ENCODE measurements at regions not wholly inside any gene's neighbourhood (a gene's known extent, or its start where the extent isn't known, plus 50 kb on each side); places are given as distances from the start of the nearest gene placed in this dataset.
A peak's percentile ranks its signal among the peaks of the same experiment; 100 is the strongest.

GRCh38 chr1:96020378-96020777 is 701.2 kb upstream of the PTBP2 start:
- no peaks in the 10 kb centered on the region for H3K27me3 ChIP-seq
- intact Hi-C loops (cut with DNase I): no loop called here
- H3K9me3 ChIP-seq: no peaks in the 10 kb centered on the region
- H3K4me3 ChIP-seq: no peak overlapping the region
- no peak overlapping the region for H3K27ac ChIP-seq
- no peak for DNase-seq (ENCODE audit: low spot score in 2 of 2)
- H3K4me1 ChIP-seq: no peaks in the 10 kb centered on the region
- H3K36me3 ChIP-seq: no peaks in the 10 kb centered on the region
- TF ChIP-seq CTCF (IDR thresholded peaks at IDR 0.05): no peak

GRCh38 chr1:96025062-96025461 is 696.5 kb upstream of the PTBP2 start:
- no peak for TF ChIP-seq CTCF (IDR thresholded peaks at IDR 0.05)
- intact Hi-C loops (cut with DNase I): no loop called here
- Histone ChIP-seq H3K27ac (no peak overlapping the region), H3K9me3 (no peaks in the 10 kb centered on the region), H3K36me3 (no peaks in the 10 kb centered on the region), H3K4me3 (no peak overlapping the region), H3K27me3 (no peaks in the 10 kb centered on the region), H3K4me1 (no peaks in the 10 kb centered on the region)
- no peak for DNase-seq (ENCODE audit: low spot score in 2 of 2)

GRCh38 chr1:96028071-96028470 is 693.5 kb upstream of the PTBP2 start:
- H3K4me1 ChIP-seq: no peaks in the 10 kb centered on the region
- no peak overlapping the region for H3K4me3 ChIP-seq
- no peaks in the 10 kb centered on the region for H3K27me3 ChIP-seq
- no peak for TF ChIP-seq CTCF (IDR thresholded peaks at IDR 0.05)
- H3K9me3 ChIP-seq: no peaks in the 10 kb centered on the region
- H3K27ac ChIP-seq: no peak overlapping the region
- peak in 1 of 2 donors; percentile 55 for DNase-seq (ENCODE audit: low spot score in 2 of 2)
- intact Hi-C loops (cut with DNase I): no loop called here
- no peaks in the 10 kb centered on the region for H3K36me3 ChIP-seq

GRCh38 chr1:96030312-96030711 is 691.3 kb upstream of the PTBP2 start:
- intact Hi-C loops (cut with DNase I): no loop called here
- no peak for DNase-seq (ENCODE audit: low spot score in 2 of 2)
- Histone ChIP-seq H3K36me3 (no peaks in the 10 kb centered on the region), H3K4me1 (no peaks in the 10 kb centered on the region), H3K4me3 (no peak overlapping the region), H3K27me3 (no peaks in the 10 kb centered on the region), H3K9me3 (no peaks in the 10 kb centered on the region), H3K27ac (no peak overlapping the region)
- no peak for TF ChIP-seq CTCF (IDR thresholded peaks at IDR 0.05)

GRCh38 chr1:96034006-96034405 is 687.6 kb upstream of the PTBP2 start:
- intact Hi-C loops (cut with DNase I): no loop called here
- H3K27ac ChIP-seq: no peak overlapping the region
- H3K36me3 ChIP-seq: no peaks in the 10 kb centered on the region
- no peak overlapping the region for H3K4me3 ChIP-seq
- no peaks in the 10 kb centered on the region for H3K27me3 ChIP-seq
- DNase-seq (ENCODE audit: low spot score in 2 of 2): no peak
- no peaks in the 10 kb centered on the region for H3K9me3 ChIP-seq
- H3K4me1 ChIP-seq: no peaks in the 10 kb centered on the region
- TF ChIP-seq CTCF (IDR thresholded peaks at IDR 0.05): no peak

- H3K4me1 ChIP-seq: no peaks in the 10 kb centered on the region
Measured at GRCh38 chr1:96036763-96037162, 684.8 kb upstream of the PTBP2 start.

More at GRCh38 chr1:96036763-96037162, 684.8 kb upstream of the PTBP2 start:
- no peak for TF ChIP-seq CTCF (IDR thresholded peaks at IDR 0.05)
- H3K4me3 ChIP-seq: no peak overlapping the region
- no peaks in the 10 kb centered on the region for H3K9me3 ChIP-seq
- no peaks in the 10 kb centered on the region for H3K36me3 ChIP-seq
- intact Hi-C loops (cut with DNase I): no loop called here
- DNase-seq (ENCODE audit: low spot score in 2 of 2): no peak
- H3K27me3 ChIP-seq: no peaks in the 10 kb centered on the region
- H3K27ac ChIP-seq: no peak overlapping the region
